CD14-positive monocyte (primary cell): ENCODE measurements at regions not wholly inside any gene's neighbourhood (a gene's known extent, or its start where the extent isn't known, plus 50 kb on each side); places are given as distances from the start of the nearest gene placed in this dataset.

ENCODE experiments used
- DNase-seq, 3 donors: peaks; one replicate each; pipeline ENCODE4 v3.0.0-alpha.2; 2011 to 2022
- H2AFZ ChIP-seq: 2 replicates; pipeline ENCODE4 v1.6.0; 2012; ENCODE audit warnings: mild to moderate bottlenecking, low read depth, low read length, inconsistent platforms; ENCODE audit not compliant: insufficient read depth, poor library complexity, severe bottlenecking
- H3K27ac ChIP-seq, 2 donors: 1 replicate in 1 of 2; 2 replicates in 1 of 2; pipeline ENCODE4 v1.5.1; 2012 to 2013; ENCODE audit warnings: low read length in 2 of 2, control low read depth in 1 of 2, inconsistent platforms in 1 of 2, low read depth in 1 of 2, mild to moderate bottlenecking in 1 of 2
- H3K27me3 ChIP-seq, 2 donors: one replicate each; pipeline versions ENCODE4 v1.6.0 to v1.6.1; 2011 to 2013; ENCODE audit warnings: low read length in 2 of 2; ENCODE audit not compliant: control insufficient read depth in 2 of 2, insufficient read depth in 2 of 2
- H3K36me3 ChIP-seq, 2 donors: replicated peaks in 1 of 2; 1 replicate in 1 of 2; 2 replicates in 1 of 2; pipeline versions ENCODE4 v1.5.1 to v1.6.1; 2012 to 2013; ENCODE audit warnings: low read length in 2 of 2, control low read depth in 1 of 2, inconsistent platforms in 1 of 2, mild to moderate bottlenecking in 1 of 2; ENCODE audit not compliant: insufficient read depth in 2 of 2, control insufficient read depth in 1 of 2
- H3K4me1 ChIP-seq, 2 donors: 1 replicate in 1 of 2; 2 replicates in 1 of 2; pipeline versions ENCODE4 v1.5.1 to v1.6.1; 2012 to 2013; ENCODE audit warnings: low read length in 2 of 2, control low read depth in 1 of 2, inconsistent platforms in 1 of 2, mild to moderate bottlenecking in 1 of 2, moderate library complexity in 1 of 2; ENCODE audit not compliant: insufficient read depth in 2 of 2, control insufficient read depth in 1 of 2
- H3K4me2 ChIP-seq: replicated peaks from 2 replicates; pipeline ENCODE3; 2012; ENCODE audit warnings: low read length, moderate library complexity, mild to moderate bottlenecking; ENCODE audit not compliant: poor library complexity, severe bottlenecking; ENCODE audit errors: extremely low read depth
- H3K4me3 ChIP-seq, 3 experiments: fragments of 200-600 bp in 1 of 3; sonication (generic) in 1 of 3; replicated peaks in 1 of 3; 1 replicate in 2 of 3; 2 replicates in 1 of 3; pipeline ENCODE4 v1.5.1; 2011 to 2013; ENCODE audit warnings: low read length in 3 of 3, mild to moderate bottlenecking in 3 of 3, control low read depth in 2 of 3, low read depth in 2 of 3, inconsistent platforms in 1 of 3, moderate library complexity in 1 of 3
- H3K79me2 ChIP-seq: 2 replicates; pipeline ENCODE4 v1.6.0; 2012; ENCODE audit warnings: mild to moderate bottlenecking, control low read depth, inconsistent platforms, low read length, moderate library complexity; ENCODE audit not compliant: insufficient read depth
- H3K9ac ChIP-seq: 2 replicates; pipeline ENCODE4 v1.6.0; 2017; ENCODE audit warnings: low read length, mild to moderate bottlenecking; ENCODE audit not compliant: insufficient read depth, poor library complexity, severe bottlenecking
- H3K9me3 ChIP-seq, 2 donors: replicated peaks in 1 of 2; 1 replicate in 1 of 2; 2 replicates in 1 of 2; pipeline versions ENCODE4 v1.5.1 to v1.6.1; 2012 to 2013; ENCODE audit warnings: low read length in 2 of 2, control low read depth in 1 of 2; ENCODE audit not compliant: control insufficient read depth in 1 of 2, insufficient read depth in 1 of 2
- H4K20me1 ChIP-seq: 2 replicates; pipeline ENCODE4 v1.6.0; 2012; ENCODE audit warnings: mild to moderate bottlenecking, low read length, control low read depth, moderate library complexity; ENCODE audit not compliant: insufficient read depth
- H3K27ac Mint-ChIP-seq, 7 donors: one replicate each; pipeline ENCODE4 v1.8.0; 2020; ENCODE audit warnings: mild to moderate bottlenecking in 7 of 7, mixed read lengths in 7 of 7, moderate library complexity in 6 of 7, inconsistent platforms in 2 of 7
- H3K27me3 Mint-ChIP-seq, 3 donors: one replicate each; pipeline ENCODE4 v1.8.0; 2021 to 2022; ENCODE audit warnings: low read depth in 3 of 3, mild to moderate bottlenecking in 3 of 3, mixed read lengths in 3 of 3, moderate library complexity in 3 of 3, inconsistent platforms in 1 of 3
- H3K36me3 Mint-ChIP-seq, 2 donors: one replicate each; pipeline ENCODE4 v1.8.0; 2020; ENCODE audit warnings: mixed read lengths in 2 of 2, inconsistent platforms in 1 of 2, mild to moderate bottlenecking in 1 of 2
- H3K4me1 Mint-ChIP-seq: one replicate; pipeline ENCODE4 v1.8.0; 2020; ENCODE audit warnings: mild to moderate bottlenecking, mixed read lengths
- H3K4me3 Mint-ChIP-seq, 2 donors: one replicate each; pipeline ENCODE4 v1.8.0; 2020; ENCODE audit warnings: mild to moderate bottlenecking in 2 of 2, mixed read lengths in 2 of 2, moderate library complexity in 1 of 2
- H3K9me3 Mint-ChIP-seq, 7 donors: one replicate each; pipeline ENCODE4 v1.8.0; 2020 to 2022; ENCODE audit warnings: mixed read lengths in 7 of 7, mild to moderate bottlenecking in 6 of 7, moderate library complexity in 6 of 7, inconsistent platforms in 2 of 7
- CTCF ChIP-seq: fragments of 200-600 bp; IDR thresholded peaks from one replicate; pipeline ENCODE4 v1.8.0; 2022; ENCODE audit warnings: antibody characterized with exemption, mild to moderate bottlenecking
- WGBS: methylation state at CpG from one replicate; pipeline ENCODE4 v1.1.5; 2013; ENCODE audit warnings: missing lambda C conversion rate; ENCODE audit not compliant: insufficient coverage; 5-methylcytosine and 5-hydroxymethylcytosine counted together
- intact Hi-C, 2 donors: fragments of 100-400 bp; cut with micrococcal nuclease; formaldehyde crosslinking; loops; one replicate each; pipeline versions ENCODE4 v1.15.0 to v1.15.1; 2023

GRCh38 chr17:62188713-62189112 is 123.6 kb upstream of the MED13 start:
- DNase-seq = peak in 1 of 3 donors; percentile 24
- TF ChIP-seq CTCF = no peak
- intact Hi-C loops = no loop called here
- Histone ChIP-seq H3K27ac (no peak overlapping the region), H3K36me3 (no peaks in the 10 kb centered on the region), H3K27me3 (no peaks in the 10 kb centered on the region), H3K4me3 (no peak overlapping the region), H4K20me1 (no peaks in the 10 kb centered on the region), H3K4me1 (no peaks in the 10 kb centered on the region), H3K9me3 (no peaks in the 10 kb centered on the region), H3K4me2 (no peak overlapping the region), H3K9ac (no peak overlapping the region), H2AFZ (no peak overlapping the region), H3K79me2 (no peaks in the 10 kb centered on the region)
- Mint-ChIP-seq H3K27me3 (peaks cover 0 to 6% (median 5%) of the 10 kb centered on the region in 3 donors), H3K27ac (no peak overlapping the region), H3K9me3 (peaks cover 0 to 2% (median 0%) of the 10 kb centered on the region in 7 donors), H3K36me3 (no peaks in the 10 kb centered on the region), H3K4me1 (peaks cover 3% of the 10 kb centered on the region), H3K4me3 (no peak overlapping the region)
- 94% methylated on average over 3 of the region's 5 CpGs for WGBS

- WGBS = no CpG with 5 or more reads among the region's 3 CpGs
- no peak for DNase-seq
Measured at GRCh38 chr17:62187681-62188080, 122.6 kb upstream of the MED13 start.

More at GRCh38 chr17:62187681-62188080, 122.6 kb upstream of the MED13 start:
- Mint-ChIP-seq H3K27ac (no peak overlapping the region), H3K4me1 (peaks cover 3% of the 10 kb centered on the region), H3K27me3 (peaks cover 0 to 9% (median 4%) of the 10 kb centered on the region in 3 donors), H3K4me3 (no peak overlapping the region), H3K36me3 (no peaks in the 10 kb centered on the region), H3K9me3 (peaks cover 0 to 4% (median 0%) of the 10 kb centered on the region in 7 donors)
- H3K9me3 ChIP-seq = no peaks in the 10 kb centered on the region
- intact Hi-C loops = no loop called here
- no peaks in the 10 kb centered on the region for H3K36me3 ChIP-seq
- no peak overlapping the region for H3K9ac ChIP-seq
- H3K27ac ChIP-seq = no peak overlapping the region
- H3K4me2 ChIP-seq = no peak overlapping the region
- no peak overlapping the region for H3K4me3 ChIP-seq
- TF ChIP-seq CTCF = no peak
- no peaks in the 10 kb centered on the region for H4K20me1 ChIP-seq
- H3K4me1 ChIP-seq = no peaks in the 10 kb centered on the region
- no peaks in the 10 kb centered on the region for H3K27me3 ChIP-seq
- no peaks in the 10 kb centered on the region for H3K79me2 ChIP-seq
- no peak overlapping the region for H2AFZ ChIP-seq
